ENCODE measurements at regions not wholly inside any gene's neighbourhood (a gene's known extent, or its start where the extent isn't known, plus 50 kb on each side); places are given as distances from the start of the nearest gene placed in this dataset.

DNA sequence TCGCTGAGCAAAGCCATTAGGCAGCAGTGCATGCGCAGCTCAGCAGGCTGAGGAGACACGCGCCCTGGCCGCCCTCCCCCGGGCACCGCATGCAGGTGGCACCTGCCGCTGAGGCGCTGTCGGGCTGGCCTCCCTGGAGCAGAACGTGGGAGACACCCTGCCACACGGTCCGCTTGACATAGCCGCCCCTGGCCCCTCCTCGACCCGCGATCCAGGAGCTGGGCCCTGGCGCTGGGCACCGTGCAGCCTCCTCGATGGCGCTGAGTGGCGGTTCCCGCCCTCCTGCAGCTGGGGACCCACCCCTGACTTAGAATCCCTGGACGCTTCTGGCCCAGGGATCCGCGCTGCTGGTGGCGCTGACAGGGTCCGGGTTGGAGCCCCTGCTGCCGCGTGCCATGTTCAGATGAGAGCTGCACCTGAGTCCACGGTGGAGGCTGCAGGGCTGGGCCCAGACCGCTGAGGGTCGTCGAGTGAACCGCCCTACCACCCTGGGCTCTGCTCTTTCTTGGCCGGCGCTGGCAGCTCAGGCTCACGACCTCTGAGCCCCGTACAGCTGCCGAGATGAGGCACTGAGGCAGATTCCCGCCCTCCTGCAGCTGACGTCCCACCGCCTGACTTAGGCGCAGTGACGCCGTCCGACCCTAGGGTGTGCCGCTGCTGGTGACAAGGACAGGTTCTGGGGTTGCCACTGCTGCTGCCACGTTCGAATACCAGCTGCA lies 116.8 kb downstream of the OR13A1 start:
- no peak for DNase-seq (ENCODE audit: low spot score)

DNA sequence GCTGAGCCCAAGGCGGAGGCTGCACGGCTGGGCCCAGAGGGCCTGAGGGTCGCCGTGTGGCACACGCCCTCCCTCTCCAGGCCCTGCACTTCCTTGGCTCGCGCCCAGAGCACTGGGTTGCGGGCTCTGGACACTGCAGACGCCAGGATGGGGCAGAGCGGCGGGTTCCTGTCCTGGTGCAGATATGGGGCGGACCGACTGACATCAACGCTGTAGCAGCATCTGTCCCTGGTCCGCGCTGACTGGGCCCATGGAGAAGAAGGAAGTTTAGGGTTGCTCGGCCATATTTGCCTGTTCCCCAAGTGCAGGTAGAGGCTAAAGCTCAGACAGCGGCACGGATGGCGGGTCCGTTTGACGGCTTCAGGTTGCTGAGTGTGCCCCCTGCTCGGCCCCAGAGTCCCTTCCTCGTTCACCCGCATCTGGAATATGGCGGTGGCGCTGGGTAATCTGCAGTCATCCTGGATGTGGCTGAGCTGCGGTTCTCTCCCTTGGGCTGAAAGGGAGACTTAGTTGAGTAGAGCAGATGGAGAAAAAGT lies 116.1 kb downstream of the OR13A1 start:
- no peak for DNase-seq (ENCODE audit: low spot score)

DNA sequence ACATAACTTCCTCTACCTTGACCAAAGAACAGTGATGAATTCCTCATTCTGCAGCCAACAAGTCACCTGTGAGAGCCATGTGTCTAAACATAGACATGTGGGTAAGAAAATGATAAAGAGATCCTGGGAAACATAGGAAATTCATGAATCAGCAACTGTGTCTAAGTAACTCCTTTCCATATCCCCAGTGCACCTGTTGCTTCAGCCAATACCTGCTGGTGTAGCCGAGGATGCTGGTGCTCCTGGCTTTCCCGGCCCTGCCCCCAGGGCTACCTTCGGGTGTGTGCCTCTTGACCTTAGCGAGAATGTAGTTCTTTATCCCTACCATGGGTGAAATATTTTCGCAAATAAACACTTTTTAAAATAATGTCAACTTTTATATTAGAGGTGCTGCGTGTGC lies 114.1 kb downstream of the OR13A1 start:
- no peak for DNase-seq (ENCODE audit: low spot score)

DNA sequence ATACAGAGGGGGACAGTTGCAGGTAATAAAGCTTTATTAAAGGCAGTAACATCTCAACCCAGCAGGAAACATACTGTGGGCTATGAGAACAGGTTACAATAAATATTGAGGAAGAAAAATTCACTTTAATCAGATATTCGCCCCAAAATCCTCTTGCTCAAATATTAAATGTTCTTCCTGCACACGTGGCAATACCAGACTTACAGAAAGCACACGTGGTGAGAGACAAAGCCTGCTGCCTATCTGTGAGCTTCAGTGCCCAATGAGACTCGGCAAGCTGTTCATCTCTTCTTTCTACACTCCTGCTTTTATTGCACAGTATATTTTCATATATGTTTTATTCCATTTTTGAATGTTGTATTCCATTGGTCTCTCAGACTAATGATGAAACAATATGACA lies 113.2 kb downstream of the OR13A1 start:
- DNase-seq (ENCODE audit: low spot score), result no peak

DNA sequence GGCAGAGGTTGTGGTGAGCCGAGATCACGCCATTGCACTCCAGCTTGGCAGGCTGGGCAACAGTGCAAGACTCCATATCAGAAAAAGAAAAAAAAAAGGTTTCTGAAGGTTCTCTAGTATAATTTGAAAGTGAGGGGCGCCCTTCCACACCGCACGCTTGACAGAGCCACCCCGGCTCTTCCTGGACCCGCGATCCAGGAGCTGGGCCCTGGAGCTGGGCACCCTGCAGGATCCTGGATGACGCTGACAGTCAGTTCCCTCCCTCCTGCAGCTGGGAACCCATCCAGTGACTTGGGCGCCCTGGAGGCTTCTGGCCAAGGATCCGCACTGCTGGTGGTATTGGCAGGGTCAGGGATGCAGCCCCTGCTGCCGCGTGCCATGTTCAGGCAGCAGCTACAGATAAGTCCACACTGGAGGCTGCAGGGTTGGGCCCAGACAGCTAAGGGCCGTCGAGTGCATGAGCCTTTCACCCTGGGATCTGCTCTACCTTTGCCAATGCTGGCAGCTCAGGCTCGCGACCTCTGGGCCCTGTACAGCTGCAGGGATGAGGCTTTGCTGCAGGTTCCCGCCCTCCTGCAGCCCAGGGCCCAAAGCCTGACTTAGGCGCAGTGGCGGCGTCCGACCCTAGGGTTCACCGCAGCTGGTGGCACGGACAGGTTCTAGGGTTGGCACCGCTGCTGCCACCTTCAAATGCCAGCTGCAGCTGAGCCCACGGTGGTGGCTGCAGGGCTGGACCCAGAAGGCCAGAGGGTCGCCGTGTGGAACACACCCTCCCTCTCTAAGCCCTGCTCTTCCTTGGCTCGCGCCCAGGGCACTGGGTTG lies 110.2 kb downstream of the OR13A1 start:
- no peak for DNase-seq (ENCODE audit: low spot score)

DNA sequence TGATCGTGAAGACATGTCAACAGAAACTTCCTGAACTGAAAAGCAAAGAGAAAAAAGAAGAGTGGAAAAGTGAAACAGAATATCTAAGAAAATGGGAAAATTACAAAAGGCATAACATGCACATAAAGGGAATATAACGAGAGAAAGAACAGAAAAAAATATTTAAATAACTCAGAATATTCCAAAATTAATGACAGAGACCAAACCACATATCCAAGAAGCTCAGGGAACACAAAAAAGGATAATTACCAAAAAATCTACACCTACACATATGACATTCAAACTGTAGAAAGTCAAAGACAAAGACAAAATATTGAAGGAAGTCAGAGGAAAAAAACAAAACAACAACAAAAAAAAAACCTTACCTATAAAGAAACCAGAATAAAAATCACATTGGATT lies 105.5 kb downstream of the OR13A1 start:
- no peak for DNase-seq (ENCODE audit: low spot score)

GRCh38 chr10:45211576-45211975 lies 103.8 kb downstream of the OR13A1 start:
- DNase-seq (ENCODE audit: low spot score), result no peak

DNA sequence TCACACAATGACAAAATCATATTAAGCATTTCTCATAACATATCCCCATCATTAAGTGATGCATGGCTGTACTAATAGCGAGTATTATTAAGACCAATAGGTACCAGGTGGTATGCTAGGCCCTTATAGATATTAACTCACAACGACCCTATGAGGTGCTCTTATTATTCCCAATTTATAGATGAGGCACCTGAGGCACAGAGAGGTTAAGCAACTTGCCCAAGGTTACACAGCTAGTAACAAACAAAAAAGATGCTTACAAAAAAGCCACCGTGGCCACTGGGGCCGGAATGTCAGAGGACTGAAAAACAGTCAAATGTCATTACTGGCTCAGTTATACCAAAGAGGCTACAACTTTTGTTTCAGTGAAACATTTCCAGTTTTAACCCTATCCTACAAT lies 96.0 kb downstream of the OR13A1 start:
- no peak for DNase-seq (ENCODE audit: low spot score)

GRCh38 chr10:45220931-45221330 lies 94.5 kb downstream of the OR13A1 start:
- DNase-seq (ENCODE audit: low spot score), result no peak

GRCh38 chr10:45224219-45224841 lies 91.1 kb downstream of the OR13A1 start:
- no peak for DNase-seq (ENCODE audit: low spot score)

- DNase-seq (ENCODE audit: low spot score), result no peak
Observed at GRCh38 chr10:45227042-45227441, 88.4 kb downstream of the OR13A1 start.

DNA sequence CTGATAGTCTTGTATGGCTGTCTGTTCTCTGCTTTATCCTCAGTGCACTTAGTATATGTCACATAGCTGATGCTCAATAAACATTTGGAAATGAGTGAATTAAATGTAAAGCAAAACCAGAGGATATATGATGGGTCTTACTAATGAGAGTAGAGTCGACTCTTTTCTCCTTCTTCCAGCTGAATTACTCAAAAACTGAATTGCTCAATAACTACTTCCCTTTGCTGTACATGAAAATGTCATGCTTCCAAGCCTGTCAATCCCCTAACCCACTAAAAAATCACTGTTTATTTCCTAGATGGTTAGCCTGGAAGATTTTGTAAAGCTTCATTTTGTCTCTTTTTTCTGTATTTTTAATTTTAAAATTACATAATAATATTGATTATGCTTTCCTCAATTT lies 88.0 kb downstream of the OR13A1 start:
- no peak for DNase-seq (ENCODE audit: low spot score)

- no peak for DNase-seq (ENCODE audit: low spot score)
Observed at GRCh38 chr10:45229823-45230222, 85.6 kb downstream of the OR13A1 start.

GRCh38 chr10:45235260-45235769 lies 80.1 kb downstream of the OR13A1 start:
- peak; percentile 70 for DNase-seq (ENCODE audit: low spot score)

DNA sequence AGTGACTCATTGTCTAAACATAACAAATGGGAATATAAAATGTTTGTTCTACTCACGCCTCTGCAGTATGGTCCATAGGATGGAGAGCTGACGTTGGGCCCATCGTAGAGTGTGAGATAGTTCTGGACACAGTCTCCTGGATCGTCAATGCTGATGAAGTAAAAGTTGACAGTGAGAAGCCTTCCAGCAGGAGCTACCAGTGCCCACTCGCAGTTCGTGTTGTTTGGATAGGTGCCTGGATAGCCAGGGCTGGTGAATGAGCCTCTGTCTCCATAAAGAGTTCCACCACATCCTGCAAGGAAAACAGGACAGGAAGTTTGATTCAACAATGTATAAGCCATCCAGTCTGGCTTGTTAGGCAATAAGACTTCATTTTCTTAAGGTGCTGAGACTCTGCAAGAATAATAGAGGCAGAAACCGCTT lies 79.6 kb downstream of the OR13A1 start:
- peak; percentile 53 for DNase-seq (ENCODE audit: low spot score)

- DNase-seq (ENCODE audit: low spot score), result no peak
Observed at GRCh38 chr10:45238896-45239295, 76.5 kb downstream of the OR13A1 start.

- DNase-seq (ENCODE audit: low spot score), result no peak
Observed at GRCh38 chr10:45239642-45240041, 75.8 kb downstream of the OR13A1 start.

GRCh38 chr10:45241865-45242520 lies 73.4 kb downstream of the OR13A1 start:
- no peak for DNase-seq (ENCODE audit: low spot score)

GRCh38 chr10:45243261-45243660 lies 72.1 kb downstream of the OR13A1 start:
- DNase-seq (ENCODE audit: low spot score), result no peak

DNA sequence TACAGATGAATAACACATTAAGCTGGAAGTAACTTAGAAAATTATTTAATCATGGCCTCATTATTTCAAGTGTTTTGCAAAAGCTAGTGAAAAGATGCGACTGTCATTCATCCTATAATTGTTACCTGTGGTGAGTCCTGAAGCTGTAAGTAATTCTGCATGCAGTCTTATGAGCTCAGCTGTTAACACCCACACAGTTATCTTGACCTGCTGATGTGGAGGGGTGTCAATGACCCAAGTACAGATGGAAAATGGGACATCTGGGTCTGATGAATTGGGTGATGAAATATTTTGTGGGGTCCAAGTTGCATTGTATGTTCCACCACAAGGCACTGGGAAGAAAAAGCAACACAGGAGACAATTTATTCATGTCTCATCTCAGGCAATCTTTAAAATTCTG lies 68.9 kb downstream of the OR13A1 start:
- DNase-seq (ENCODE audit: low spot score), result no peak

GRCh38 chr10:45249978-45250693 lies 65.3 kb downstream of the OR13A1 start:
- DNase-seq (ENCODE audit: low spot score), result peak; percentile 75

Data from kidney capillary endothelial cell (primary cell).